Neural crest cell (in vitro differentiated cells): ENCODE measurements at regions not wholly inside any gene's neighbourhood (a gene's known extent, or its start where the extent isn't known, plus 50 kb on each side); places are given as distances from the start of the nearest gene placed in this dataset.

Experiments
- DNase-seq: peaks from one replicate; pipeline ENCODE4 v3.0.0; 2021; ENCODE audit warnings: low read depth, mixed read lengths, low spot score
- H3K27ac Mint-ChIP-seq: one replicate; pipeline ENCODE4 v1.8.0; 2021; ENCODE audit warnings: mild to moderate bottlenecking, mixed read lengths; ENCODE audit not compliant: unreplicated experiment
- H3K27me3 Mint-ChIP-seq: 2 replicates; pipeline ENCODE4 v1.8.0; 2021; ENCODE audit warnings: low read depth, mild to moderate bottlenecking, mixed read lengths
- H3K36me3 Mint-ChIP-seq: 2 replicates; pipeline ENCODE4 v1.8.0; 2021; ENCODE audit warnings: low read depth, mild to moderate bottlenecking, mixed read lengths
- H3K4me1 Mint-ChIP-seq: 2 replicates; pipeline ENCODE4 v1.8.0; 2021; ENCODE audit warnings: mixed read lengths
- H3K4me3 Mint-ChIP-seq: one replicate; pipeline ENCODE4 v1.8.0; 2021; ENCODE audit warnings: mild to moderate bottlenecking, mixed read lengths
- H3K9me3 Mint-ChIP-seq: 2 replicates; pipeline ENCODE4 v1.8.0; 2021; ENCODE audit warnings: mixed read lengths
- CTCF ChIP-seq: fragments of 200-600 bp; sonication (generic); conservative IDR thresholded peaks from 2 replicates; pipeline ENCODE4 v1.5.0; 2021; ENCODE audit warnings: antibody characterized with exemption, mild to moderate bottlenecking

GRCh38 chr7:36100634-36101033, 52.4 kb upstream of the EEPD1 start:
- no peaks in the 10 kb centered on the region for H3K4me1 Mint-ChIP-seq
- no peaks in the 10 kb centered on the region for H3K27me3 Mint-ChIP-seq
- no peaks in the 10 kb centered on the region for H3K36me3 Mint-ChIP-seq
- H3K27ac Mint-ChIP-seq = no peak overlapping the region
- no peaks in the 10 kb centered on the region for H3K9me3 Mint-ChIP-seq
- no peak overlapping the region for H3K4me3 Mint-ChIP-seq
- no peak for TF ChIP-seq CTCF
- DNase-seq = no peak
